H1 (cell line): ENCODE measurements at regions not wholly inside any gene's neighbourhood (a gene's known extent, or its start where the extent isn't known, plus 50 kb on each side); places are given as distances from the start of the nearest gene placed in this dataset.
A peak's percentile ranks its signal among the peaks of the same experiment; 100 is the strongest.

Source experiments
- CTCF ChIA-PET: fragments of 300-600 bp; sonication (Branson Sonifier 250); formaldehyde crosslinking; loops from one replicate; lab custom pipeline; 2021; ENCODE audit not compliant: partially characterized antibody; lab: Charles Lee
- POLR2A ChIA-PET: fragments of 300-600 bp; sonication (Branson Sonifier 250); formaldehyde crosslinking; loops from one replicate; lab custom pipeline; 2021; ENCODE audit warnings: inconsistent platforms; ENCODE audit not compliant: partially characterized antibody; lab: Charles Lee
- DNase-seq, 2 experiments: peaks; one replicate each; pipeline versions ENCODE4 v3.0.0 to v3.0.0-alpha.2; 2010 to 2022; ENCODE audit warnings: low spot score in 2 of 2, low read depth in 1 of 2, mixed read lengths in 1 of 2
- FAIRE-seq: peaks from 2 replicates; lab custom pipeline; 2011; peaks lifted over from hg19 to GRCh38; lab: Jason Lieb, UNC
- H2AFZ ChIP-seq: 2 replicates; pipeline ENCODE4 v1.8.1; 2012; ENCODE audit warnings: low read length, inconsistent platforms
- H2AK5ac ChIP-seq: 2 replicates; pipeline ENCODE4 v1.6.1; 2013; ENCODE audit warnings: low read depth, low read length
- H2BK120ac ChIP-seq: replicated peaks from 2 replicates; pipeline ENCODE3; 2013; ENCODE audit warnings: low read depth, low read length, inconsistent platforms
- H2BK12ac ChIP-seq: 2 replicates; pipeline ENCODE4 v1.6.1; 2013; ENCODE audit warnings: low read depth, low read length
- H2BK15ac ChIP-seq: 2 replicates; pipeline ENCODE4 v1.6.1; 2013; ENCODE audit warnings: low read length
- H2BK20ac ChIP-seq: 2 replicates; pipeline ENCODE4 v1.6.1; 2013; ENCODE audit warnings: low read length
- H2BK5ac ChIP-seq: 2 replicates; pipeline ENCODE4 v1.6.1; 2013; ENCODE audit warnings: low read depth, low read length
- H3K14ac ChIP-seq: 2 replicates; pipeline ENCODE4 v1.6.1; 2013; ENCODE audit warnings: inconsistent platforms; ENCODE audit not compliant: insufficient read length
- H3K18ac ChIP-seq: 2 replicates; pipeline ENCODE4 v1.6.1; 2013; ENCODE audit warnings: low read length; ENCODE audit errors: extremely low read depth
- H3K23ac ChIP-seq: 2 replicates; pipeline ENCODE4 v1.6.1; 2013; ENCODE audit warnings: inconsistent platforms; ENCODE audit not compliant: insufficient read length
- H3K23me2 ChIP-seq: 2 replicates; pipeline ENCODE4 v1.6.1; 2013; ENCODE audit warnings: low read depth, low read length
- H3K27ac ChIP-seq: 2 replicates; pipeline ENCODE4 v1.6.1; 2011; ENCODE audit warnings: low read depth, low read length, inconsistent platforms
- H3K27me3 ChIP-seq, 4 experiments: replicated peaks in 1 of 4; 1 replicate in 1 of 4; 2 replicates in 3 of 4; pipeline versions ENCODE4 v1.6.1 to v1.8.1; 2011 to 2013; ENCODE audit warnings: low read length in 3 of 4, mild to moderate bottlenecking in 3 of 4, inconsistent platforms in 2 of 4, mixed read lengths in 2 of 4, moderate library complexity in 1 of 4; ENCODE audit not compliant: control insufficient read depth in 3 of 4, insufficient read depth in 3 of 4; ENCODE audit errors: extremely low read depth in 1 of 4
- H3K36me3 ChIP-seq, 4 experiments: 2 replicates each; pipeline versions ENCODE4 v1.6.1 to v1.8.1; 2011 to 2013; ENCODE audit warnings: mild to moderate bottlenecking in 4 of 4, low read length in 3 of 4, moderate library complexity in 2 of 4, control low read depth in 1 of 4, inconsistent platforms in 1 of 4; ENCODE audit not compliant: insufficient read depth in 4 of 4, control insufficient read depth in 2 of 4
- H3K4ac ChIP-seq: replicated peaks from 2 replicates; pipeline ENCODE3; 2013; ENCODE audit warnings: low read length, low read depth, mixed read lengths, inconsistent platforms; ENCODE audit not compliant: insufficient read length
- H3K4me1 ChIP-seq, 4 experiments: replicated peaks in 1 of 4; 1 replicate in 1 of 4; 2 replicates in 3 of 4; pipeline versions ENCODE4 v1.6.1 to v1.8.1; 2011 to 2013; ENCODE audit warnings: low read length in 3 of 4, inconsistent platforms in 2 of 4, mixed read lengths in 1 of 4; ENCODE audit not compliant: insufficient read depth in 4 of 4, control insufficient read depth in 3 of 4
- H3K4me2 ChIP-seq, 2 experiments: 2 replicates each; pipeline versions ENCODE4 v1.6.1 to v1.8.1; 2011 to 2013; ENCODE audit warnings: low read depth in 2 of 2, low read length in 2 of 2, control low read depth in 1 of 2, inconsistent platforms in 1 of 2, mild to moderate bottlenecking in 1 of 2; ENCODE audit not compliant: insufficient read depth in 1 of 2
- H3K4me3 ChIP-seq, 4 experiments: fragments of 200-600, 300-600 bp in 1 of 4; sonication (generic), shearing (Covaris generic), sonication (Bioruptor Twin) in 1 of 4; 2 replicates each; pipeline versions ENCODE4 v1.5.1 to v1.8.1; 2011 to 2016; ENCODE audit warnings: low read length in 4 of 4, low read depth in 3 of 4, control low read depth in 2 of 4, inconsistent platforms in 2 of 4, mild to moderate bottlenecking in 2 of 4, mixed read lengths in 1 of 4, moderate library complexity in 1 of 4; ENCODE audit not compliant: insufficient read depth in 2 of 4; ENCODE audit errors: extremely low read depth in 1 of 4
- H3K56ac ChIP-seq: replicated peaks from 2 replicates; pipeline ENCODE3; 2013; ENCODE audit warnings: low read depth, mild to moderate bottlenecking, mixed read lengths, low read length, inconsistent platforms; ENCODE audit not compliant: insufficient read length
- H3K79me1 ChIP-seq: 2 replicates; pipeline ENCODE4 v1.6.1; 2013; ENCODE audit warnings: low read depth, low read length, control low read depth
- H3K79me2 ChIP-seq, 2 experiments: 2 replicates each; pipeline versions ENCODE4 v1.6.1 to v1.8.1; 2012 to 2013; ENCODE audit warnings: low read length in 2 of 2, mild to moderate bottlenecking in 2 of 2, inconsistent platforms in 1 of 2; ENCODE audit not compliant: insufficient read depth in 2 of 2, control insufficient read depth in 1 of 2
- H3K9ac ChIP-seq, 4 experiments: replicated peaks in 1 of 4; 1 replicate in 1 of 4; 2 replicates in 3 of 4; pipeline versions ENCODE4 v1.6.1 to v1.8.1; 2011 to 2013; ENCODE audit warnings: low read depth in 3 of 4, low read length in 3 of 4, control low read depth in 2 of 4, mild to moderate bottlenecking in 2 of 4, moderate library complexity in 2 of 4, inconsistent platforms in 1 of 4; ENCODE audit errors: extremely low read depth in 1 of 4
- H3K9me3 ChIP-seq, 2 experiments: 2 replicates each; pipeline versions ENCODE4 v1.6.1 to v1.8.1; 2012 to 2013; ENCODE audit warnings: mild to moderate bottlenecking in 2 of 2, moderate library complexity in 2 of 2, control low read depth in 1 of 2, inconsistent platforms in 1 of 2, low read depth in 1 of 2, low read length in 1 of 2, mixed read lengths in 1 of 2; ENCODE audit not compliant: insufficient read depth in 2 of 2
- H4K20me1 ChIP-seq, 2 experiments: replicated peaks in 1 of 2; 2 replicates each; pipeline versions ENCODE3 to v1.8.1; 2011 to 2013; ENCODE audit warnings: inconsistent platforms in 2 of 2, low read length in 2 of 2, mild to moderate bottlenecking in 1 of 2; ENCODE audit not compliant: insufficient read depth in 2 of 2, control insufficient read depth in 1 of 2
- H4K5ac ChIP-seq: 2 replicates; pipeline ENCODE4 v1.6.1; 2013; ENCODE audit warnings: low read length, low read depth, mixed read lengths, inconsistent platforms; ENCODE audit not compliant: insufficient read length
- H4K8ac ChIP-seq: 2 replicates; pipeline ENCODE4 v1.8.0; 2013; ENCODE audit warnings: mild to moderate bottlenecking, moderate library complexity, low read length, inconsistent platforms; ENCODE audit not compliant: insufficient read depth; ENCODE audit errors: extremely low read depth
- H4K91ac ChIP-seq: replicated peaks from 2 replicates; pipeline ENCODE3; 2013; ENCODE audit warnings: low read length, mixed read lengths, inconsistent platforms; ENCODE audit not compliant: insufficient read length
- CHD2 ChIP-seq: IDR thresholded peaks from 2 replicates; pipeline ENCODE4 v1.6.1; 2012; ENCODE audit warnings: low read length, improper control_type of control experiment
- CREB1 ChIP-seq: IDR thresholded peaks from 2 replicates; pipeline ENCODE4 v1.6.1; 2012; ENCODE audit warnings: inconsistent platforms
- EP300 ChIP-seq, 2 experiments: IDR thresholded peaks; 1 replicate in 1 of 2; 2 replicates in 1 of 2; pipeline ENCODE4 v1.6.1; 2011 to 2012; ENCODE audit warnings: low read depth in 2 of 2, low read length in 2 of 2, mild to moderate bottlenecking in 2 of 2, borderline replicate concordance in 1 of 2, inconsistent platforms in 1 of 2, moderate library complexity in 1 of 2
- GABPA ChIP-seq: IDR thresholded peaks from 2 replicates; pipeline ENCODE4 v1.6.1; 2011; ENCODE audit warnings: mild to moderate bottlenecking, low read length, moderate library complexity, borderline replicate concordance; ENCODE audit not compliant: insufficient read depth
- KDM1A ChIP-seq: fragments of 200-600, 300-600 bp; sonication (generic); IDR thresholded peaks from 2 replicates; pipeline ENCODE4 v1.7.1; 2016; ENCODE audit warnings: mild to moderate bottlenecking, low read length, borderline replicate concordance
- SP1 ChIP-seq: IDR thresholded peaks from 2 replicates; pipeline ENCODE4 v1.6.1; 2011; ENCODE audit warnings: low read depth, low read length
- SRF ChIP-seq: IDR thresholded peaks from 2 replicates; pipeline ENCODE4 v1.6.1; 2011; ENCODE audit warnings: mild to moderate bottlenecking, low read depth, low read length, moderate library complexity
- WGBS, 2 experiments: shearing (Covaris generic) in 1 of 2; methylation state at CpG; one replicate each; pipeline versions ENCODE4 v1.1.6 to v1.1.7; 2013 to 2015; ENCODE audit warnings: low lambda C conversion rate in 2 of 2, mixed read lengths in 2 of 2, inconsistent platforms in 1 of 2, low coverage in 1 of 2, missing lambda C conversion rate in 1 of 2; ENCODE audit not compliant: insufficient replicate concordance in 2 of 2, insufficient coverage in 1 of 2, insufficient read length in 1 of 2; ENCODE audit errors: extremely low coverage in 1 of 2, missing lambda C conversion rate in 1 of 2; 5-methylcytosine and 5-hydroxymethylcytosine counted together

GRCh38 chr14:78086342-78086741 is 83.8 kb upstream of the NRXN3 start:
- ChIA-PET POLR2A (no interaction called here), CTCF (interaction anchor here (0.8 to 1.8 kb wide), 5 partner anchors 10 to 141 kb away, joined by 3 to 6 read pairs (median 3); no protein-coding TSS in a partner anchor)
- no peak overlapping the region for H3K4ac ChIP-seq
- H2AK5ac ChIP-seq = no peak overlapping the region
- no peak overlapping the region for H2BK15ac ChIP-seq
- no peak overlapping the region for H3K9ac ChIP-seq
- H3K4me2 ChIP-seq = no peak overlapping the region
- no peak overlapping the region for H4K91ac ChIP-seq
- H3K27ac ChIP-seq = no peak overlapping the region
- no peaks in the 10 kb centered on the region for H3K36me3 ChIP-seq
- no peaks in the 10 kb centered on the region; a peak in 1 of 7 replicates for H3K27me3 ChIP-seq
- no peaks in the 10 kb centered on the region for H4K20me1 ChIP-seq
- H3K9me3 ChIP-seq = no peaks in the 10 kb centered on the region
- H2BK5ac ChIP-seq = no peak overlapping the region
- no peak overlapping the region for H3K23ac ChIP-seq
- H3K56ac ChIP-seq = no peak overlapping the region
- no peaks in the 10 kb centered on the region for H3K23me2 ChIP-seq
- 90% methylated on average over 4 of the region's 4 CpGs; no CpG with 5 or more reads in 1 of the 2 experiments for WGBS, 2 experiments
- TF ChIP-seq CHD2 (no peak), SP1 (no peak), CREB1 (no peak), GABPA (no peak), EP300 (IDR thresholded peaks at IDR 0.05; ENCODE audit: borderline replicate concordance in 1 of 2, low read depth in 2 of 2, low read length in 2 of 2) (no peak), SRF (no peak), KDM1A (no peak)
- no peak overlapping the region for H2BK20ac ChIP-seq
- DNase-seq = no peak
- H3K79me1 ChIP-seq = no peaks in the 10 kb centered on the region
- no peak overlapping the region for H3K18ac ChIP-seq
- H2BK120ac ChIP-seq = no peak overlapping the region
- no peak overlapping the region for H4K8ac ChIP-seq
- H4K5ac ChIP-seq = no peak overlapping the region
- H3K4me3 ChIP-seq = no peak overlapping the region; a peak in 1 of 8 replicates
- peak overlapping the region; percentile 92 for H2AFZ ChIP-seq
- no peaks in the 10 kb centered on the region for H3K79me2 ChIP-seq
- H3K14ac ChIP-seq = no peak overlapping the region
- no peak overlapping the region for H2BK12ac ChIP-seq
- no peak for FAIRE-seq
- H3K4me1 ChIP-seq = peaks cover 0 to 11% (median 8%) of the 10 kb centered on the region in 4 experiments; a peak in 4 of 7 replicates
